GM18868 (cell line): ENCODE measurements at regions not wholly inside any gene's neighbourhood (a gene's known extent, or its start where the extent isn't known, plus 50 kb on each side); places are given as distances from the start of the nearest gene placed in this dataset.

Source experiments
- ATAC-seq: cut with Tn5 transposase; IDR thresholded peaks from one replicate; pipeline ENCODE4 v1.9.1; 2021; ENCODE audit warnings: mild to moderate bottlenecking, moderate library complexity; ENCODE audit not compliant: unreplicated experiment

DNA sequence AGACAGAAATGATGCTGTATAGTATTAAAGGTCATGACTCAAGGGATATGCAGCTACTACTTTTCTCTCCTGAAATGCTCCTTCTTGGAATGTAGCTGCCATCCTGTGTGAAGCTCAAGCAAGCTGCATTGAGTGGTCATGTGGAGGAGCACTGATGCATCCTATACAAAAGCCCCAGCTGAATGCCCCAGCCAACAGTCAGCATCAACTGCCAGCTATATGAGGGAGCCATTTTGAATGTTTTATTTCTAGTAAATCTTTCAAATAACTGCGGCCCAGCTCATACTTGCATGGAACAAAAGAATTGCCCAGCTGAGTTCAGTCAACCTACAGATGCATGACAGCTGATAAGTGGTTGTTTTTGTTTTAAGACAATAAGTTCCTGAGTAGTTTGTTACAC lies 165.0 kb upstream of the GEMIN8 start:
- ATAC-seq, result no peak

DNA sequence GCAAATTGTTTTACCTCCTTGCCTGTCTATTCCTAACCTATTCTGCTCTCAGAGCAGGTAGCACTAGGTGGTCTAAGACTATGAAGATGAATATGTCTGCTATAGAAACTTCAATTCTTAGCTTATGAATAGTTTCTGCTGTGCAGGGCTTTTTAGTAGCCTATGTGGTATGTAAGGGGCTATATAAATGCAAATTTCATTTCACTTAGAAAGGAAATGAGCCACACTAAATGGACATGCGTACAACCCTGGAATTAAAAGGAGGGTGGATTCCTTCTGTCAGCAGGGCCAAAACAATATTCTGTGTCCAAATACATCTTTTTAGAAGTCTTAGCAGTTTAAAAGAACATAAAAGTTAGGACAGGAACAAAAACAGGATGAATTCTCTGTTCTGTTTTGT lies 163.9 kb upstream of the GEMIN8 start:
- ATAC-seq, result no peak

DNA sequence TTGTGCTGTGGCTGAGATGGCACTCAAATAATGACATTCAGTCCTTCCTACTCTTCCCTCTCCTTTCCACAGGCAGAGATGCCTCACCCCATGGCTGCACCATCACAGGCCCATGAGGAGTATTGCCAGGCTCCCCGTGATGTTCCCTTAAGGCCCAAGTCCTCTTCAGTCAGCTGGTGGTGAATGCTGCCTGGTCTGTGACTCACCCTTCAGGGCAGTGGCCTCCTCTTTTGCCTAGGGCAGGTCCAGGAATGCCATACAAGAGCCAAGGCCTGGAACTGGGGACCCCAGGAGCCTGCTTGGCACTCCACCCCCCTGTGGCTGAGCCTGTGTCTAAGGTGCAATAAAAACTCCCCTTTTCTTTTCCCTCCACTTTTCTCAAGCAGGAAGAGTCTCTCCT lies 144.2 kb upstream of the GEMIN8 start:
- no peak for ATAC-seq

DNA sequence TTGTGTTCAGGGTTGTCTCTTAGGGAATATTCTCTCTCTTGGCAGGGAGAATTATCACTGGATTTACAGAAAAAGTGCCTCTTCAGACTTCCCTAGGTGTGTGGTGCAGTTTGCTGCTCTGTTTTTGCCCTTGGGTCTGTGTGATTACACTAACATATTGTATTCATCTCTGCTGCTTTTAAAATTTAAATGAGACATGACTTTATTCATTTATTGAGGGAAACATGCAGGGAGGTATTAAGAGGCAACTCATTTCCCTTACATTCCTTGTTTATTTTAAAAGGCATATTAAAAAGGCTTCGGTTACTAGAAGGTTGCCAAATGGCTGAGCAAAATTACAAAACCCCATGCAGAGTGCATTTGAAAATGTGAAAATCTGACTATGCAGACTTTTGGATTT lies 135.1 kb upstream of the GEMIN8 start:
- no peak for ATAC-seq

DNA sequence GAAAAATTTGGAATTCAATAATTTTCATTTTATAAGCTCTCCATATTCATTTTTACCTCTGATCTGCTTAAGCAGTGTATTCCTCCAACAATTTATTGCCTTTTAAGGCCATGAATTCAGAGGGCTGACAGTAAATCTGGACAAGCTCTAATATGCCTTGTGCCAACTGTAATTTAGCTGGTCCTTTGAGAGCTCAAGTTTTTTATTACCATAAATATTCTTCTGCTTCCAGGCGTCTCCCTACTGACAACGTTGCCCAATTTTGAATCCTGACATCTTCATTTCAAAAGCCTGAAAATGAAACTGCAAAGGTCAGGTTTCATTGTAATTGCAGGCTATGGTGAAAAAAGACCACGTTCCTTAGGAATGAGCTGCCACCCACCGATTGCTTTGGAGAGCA lies 95.8 kb upstream of the GEMIN8 start:
- no peak for ATAC-seq

DNA sequence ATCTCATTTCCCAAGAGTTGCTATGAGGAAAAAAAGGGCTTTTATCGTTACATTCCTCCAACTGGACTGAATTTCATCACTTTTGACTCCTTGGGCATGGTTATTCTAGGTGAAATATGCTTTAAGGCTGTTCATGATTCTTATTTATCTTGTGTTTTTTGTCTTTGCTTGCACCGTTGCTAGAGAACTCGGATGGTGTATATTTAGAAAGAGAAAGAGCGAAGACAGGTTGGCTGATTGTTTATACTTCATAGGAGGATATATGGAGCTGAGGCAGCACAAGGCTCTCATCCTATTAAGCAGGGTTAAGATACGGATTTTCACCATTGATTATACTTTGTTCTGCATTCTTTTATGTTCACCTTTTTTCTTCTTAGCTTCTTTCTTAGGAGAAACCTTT lies 94.9 kb upstream of the GEMIN8 start:
- ATAC-seq, result no peak

DNA sequence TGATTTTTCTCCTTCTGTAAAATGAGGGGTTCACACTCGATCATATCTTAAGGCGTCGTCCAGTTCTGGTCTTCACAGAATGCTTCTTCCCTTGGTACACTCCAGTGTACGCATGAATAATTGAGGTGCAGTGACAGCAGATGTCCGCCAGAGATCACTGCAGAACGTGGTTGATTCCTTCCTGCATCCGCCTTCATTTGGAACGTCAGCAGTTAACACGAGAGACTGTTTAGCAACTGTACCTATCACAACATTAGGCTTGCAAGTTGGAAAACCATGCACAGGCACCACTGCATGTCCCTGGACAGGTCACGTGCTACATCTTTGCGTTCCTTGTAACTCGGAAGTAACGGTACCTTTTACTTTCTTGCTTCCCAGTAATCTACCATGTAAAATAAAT lies 66.0 kb upstream of the GEMIN8 start:
- ATAC-seq, result peak; percentile 88

DNA sequence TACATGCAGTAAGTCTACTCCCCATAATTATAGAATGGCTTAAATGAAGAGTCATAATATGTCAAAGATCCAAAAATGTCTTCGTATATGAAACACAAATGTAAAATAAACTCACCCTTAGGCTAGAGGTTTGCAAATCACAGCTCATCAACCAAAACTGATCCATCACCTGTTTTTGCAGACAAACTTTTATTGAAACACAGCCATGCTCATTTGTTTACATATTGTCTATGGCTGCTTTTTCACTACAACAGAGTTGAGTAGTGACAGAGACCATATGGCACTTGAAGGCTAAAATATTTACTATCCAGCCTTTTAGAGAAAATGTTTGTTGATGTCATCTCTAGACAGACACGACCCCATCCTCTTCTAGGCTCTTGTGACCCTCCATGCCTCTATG lies 64.5 kb upstream of the GEMIN8 start:
- no peak for ATAC-seq

DNA sequence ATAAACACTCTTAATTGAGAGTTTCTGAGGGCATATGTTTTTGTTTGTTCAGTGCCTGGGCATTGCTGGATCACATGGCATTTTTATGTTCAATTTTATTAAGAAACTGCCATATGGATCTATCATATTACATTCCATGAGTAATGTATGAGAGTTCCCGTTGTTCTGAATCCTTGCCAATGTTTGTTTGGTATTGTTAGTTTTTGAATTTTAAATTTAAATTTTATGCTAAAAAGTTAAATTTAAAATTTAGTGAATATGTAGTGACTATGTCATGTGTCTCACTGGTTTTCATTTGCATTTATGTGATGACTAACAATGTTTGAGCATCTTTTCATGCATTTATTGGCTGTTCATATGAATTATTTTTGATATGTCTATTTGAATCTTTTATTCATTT lies 54.8 kb upstream of the GEMIN8 start:
- no peak for ATAC-seq

DNA sequence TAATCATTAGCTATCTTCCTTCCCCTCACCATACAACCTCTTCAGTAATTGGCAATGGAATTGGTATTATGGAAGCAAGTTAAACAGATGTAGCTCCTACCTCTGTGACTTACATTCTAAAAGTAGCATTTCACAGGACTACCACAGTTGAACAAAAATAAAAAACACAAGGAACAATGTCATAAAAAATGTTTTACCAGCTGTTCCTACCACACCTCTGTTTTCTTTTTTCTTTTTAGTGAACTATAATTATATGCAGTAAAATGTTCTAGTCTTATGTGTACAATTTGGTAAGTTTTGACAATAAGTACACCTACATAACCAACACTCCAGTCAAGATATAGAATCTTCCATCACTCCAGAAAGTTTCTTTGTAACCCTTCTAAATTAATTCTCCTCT lies 54.1 kb upstream of the GEMIN8 start:
- no peak for ATAC-seq

DNA sequence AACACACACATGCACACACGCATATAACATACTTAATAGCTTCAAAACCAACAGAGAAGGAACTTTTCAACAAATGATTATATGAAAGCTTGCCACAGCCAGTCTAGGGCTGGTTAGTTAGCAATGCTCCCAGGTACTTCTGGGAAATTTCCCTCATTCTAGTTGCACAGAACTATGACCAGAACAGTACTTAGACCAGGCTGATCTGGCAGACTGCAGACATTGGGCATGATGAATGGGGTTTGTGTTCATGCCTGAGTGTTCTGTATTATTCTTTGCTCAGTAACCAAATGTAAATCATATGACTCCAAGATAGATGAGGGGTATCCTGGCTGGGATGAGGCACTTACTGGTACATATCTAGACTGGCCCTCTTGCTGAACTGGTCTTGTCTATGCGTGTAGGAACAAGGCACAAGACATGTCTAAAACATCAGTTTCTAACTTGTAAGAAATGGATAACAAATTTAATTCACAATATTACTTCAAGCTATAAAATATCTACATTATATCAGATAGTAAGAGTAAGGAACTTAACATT lies 50.3 kb upstream of the GEMIN8 start:
- no peak for ATAC-seq
